Activated CD4-positive, alpha-beta memory T cell treated with anti-CD3 and anti-CD28 coated beads, Interleukin-2, amount 10 ng/mL, durations not matched to agents 7 days and 5 days (primary cell): ENCODE measurements at regions not wholly inside any gene's neighbourhood (a gene's known extent, or its start where the extent isn't known, plus 50 kb on each side); places are given as distances from the start of the nearest gene placed in this dataset.
"Not testable (repeated sequence)": the region's sequence is repeated elsewhere in the genome, so short reads cannot be mapped to it uniquely, and the experiment has no call there.

Experiments used
- CTCF ChIA-PET: fragments of 350-600 bp; sonication (Branson Sonifier 250); formaldehyde crosslinking; loops from one replicate; lab custom pipeline; 2021; ENCODE audit warnings: antibody characterized with exemption, inconsistent platforms; lab: Charles Lee
- POLR2A ChIA-PET: fragments of 350-600 bp; sonication (Branson Sonifier 250); formaldehyde crosslinking; loops from one replicate; lab custom pipeline; 2021; ENCODE audit warnings: antibody characterized with exemption; lab: Charles Lee
- DNase-seq: peaks from one replicate; pipeline ENCODE4 v3.0.0-alpha.2; 2020
- H3K27ac Mint-ChIP-seq: one replicate; pipeline ENCODE4 v1.8.0; 2021; ENCODE audit warnings: mild to moderate bottlenecking, mixed read lengths
- H3K27me3 Mint-ChIP-seq: one replicate; pipeline ENCODE4 v1.8.0; 2021; ENCODE audit warnings: mixed read lengths
- H3K36me3 Mint-ChIP-seq: one replicate; pipeline ENCODE4 v1.8.0; 2021; ENCODE audit warnings: low read depth, mixed read lengths
- H3K4me1 Mint-ChIP-seq: one replicate; pipeline ENCODE4 v1.8.0; 2021; ENCODE audit warnings: mixed read lengths
- H3K4me3 Mint-ChIP-seq: one replicate; pipeline ENCODE4 v1.8.0; 2021; ENCODE audit warnings: mild to moderate bottlenecking, mixed read lengths
- H3K9me3 Mint-ChIP-seq: one replicate; pipeline ENCODE4 v1.8.0; 2021; ENCODE audit warnings: mixed read lengths

DNA sequence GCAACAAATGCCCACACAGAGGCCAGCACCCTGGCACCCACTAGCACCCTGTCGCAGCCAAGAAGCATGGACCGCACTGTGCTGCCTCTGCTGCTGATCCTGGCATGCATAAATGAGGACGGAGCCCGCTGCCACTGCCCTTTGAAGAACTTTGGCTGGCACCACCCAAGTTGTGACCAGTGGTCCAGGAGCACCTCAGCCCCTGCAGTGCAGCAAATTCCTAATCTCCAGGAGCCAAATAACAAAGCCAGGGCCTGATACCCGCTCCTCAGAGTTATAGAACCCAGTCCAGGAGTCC is 807.2 kb downstream of the GLUD2 start:
- no peaks in the 10 kb centered on the region for H3K27me3 Mint-ChIP-seq
- H3K9me3 Mint-ChIP-seq = no peaks in the 10 kb centered on the region
- DNase-seq = no peak
- ChIA-PET POLR2A (no interaction called here), CTCF (no interaction called here)
- H3K4me1 Mint-ChIP-seq = no peaks in the 10 kb centered on the region
- H3K4me3 Mint-ChIP-seq = no peak overlapping the region
- no peak overlapping the region for H3K27ac Mint-ChIP-seq
- no peaks in the 10 kb centered on the region for H3K36me3 Mint-ChIP-seq

DNA sequence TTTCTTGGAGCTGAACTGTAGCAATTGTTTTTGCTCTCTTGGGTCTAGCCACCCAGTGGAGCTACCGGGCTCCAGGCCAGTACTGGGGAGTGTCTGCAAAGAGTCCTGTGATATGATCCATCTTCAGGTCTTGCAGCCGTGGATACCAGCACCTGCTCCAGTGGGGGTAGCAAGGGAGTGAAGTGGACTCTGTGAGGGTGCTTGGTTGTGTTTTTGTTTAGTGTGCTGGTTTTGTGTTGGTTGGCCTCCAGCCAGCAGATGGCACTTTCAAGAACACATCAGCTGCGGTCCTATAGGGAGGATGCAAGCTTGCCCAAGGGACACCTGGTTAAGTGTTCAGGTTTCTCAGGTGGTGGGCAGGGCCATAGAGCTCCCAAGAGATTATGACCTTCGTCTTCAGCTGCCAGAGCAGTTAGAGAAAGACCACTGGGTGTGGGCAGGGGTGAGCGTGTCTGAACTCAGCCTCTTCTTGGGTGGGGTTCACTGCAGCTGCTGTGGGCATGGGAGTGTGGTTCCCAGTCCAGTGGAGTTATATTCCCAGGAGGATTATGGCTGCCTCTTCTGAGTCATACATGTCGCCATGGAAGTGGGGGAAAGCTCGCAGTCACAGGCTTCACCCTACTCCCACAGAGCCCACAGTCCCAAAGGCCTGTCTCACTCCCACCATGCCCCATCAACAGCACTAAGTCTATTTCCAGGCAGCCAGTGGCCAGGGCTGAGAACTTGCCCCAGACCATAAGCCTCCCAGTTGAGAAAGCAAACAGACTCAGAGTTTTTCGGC is 811.6 kb downstream of the GLUD2 start:
- ChIA-PET CTCF (no interaction called here), POLR2A (no interaction called here)
- DNase-seq = no peak
- Mint-ChIP-seq H3K4me1 (no peaks in the 10 kb centered on the region), H3K4me3 (no peak overlapping the region), H3K27me3 (no peaks in the 10 kb centered on the region), H3K36me3 (no peaks in the 10 kb centered on the region), H3K9me3 (no peaks in the 10 kb centered on the region), H3K27ac (no peak overlapping the region)

DNA sequence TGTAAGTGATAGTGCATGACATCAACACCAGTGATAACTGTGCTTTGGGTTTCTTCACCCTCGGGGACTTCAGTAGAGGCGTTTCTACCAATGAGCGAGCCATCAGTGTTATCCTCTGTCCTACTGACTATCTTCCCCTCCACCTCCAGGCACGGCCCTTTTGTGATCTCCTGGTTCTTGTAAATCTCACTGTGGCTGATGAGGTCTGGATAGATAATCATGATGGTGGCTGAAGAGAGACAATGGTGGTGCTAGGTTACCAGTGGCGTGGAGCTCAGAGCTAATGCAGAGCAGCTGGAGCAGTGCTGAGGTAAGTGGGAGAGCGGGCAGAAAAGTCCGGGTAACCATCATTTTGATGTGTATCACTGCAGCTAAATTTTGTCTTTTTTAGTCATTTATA is 816.6 kb downstream of the GLUD2 start:
- POLR2A ChIA-PET = no interaction called here
- Mint-ChIP-seq H3K4me3 (no peak overlapping the region), H3K27ac (no peak overlapping the region), H3K4me1 (no peaks in the 10 kb centered on the region), H3K9me3 (no peaks in the 10 kb centered on the region), H3K27me3 (no peaks in the 10 kb centered on the region), H3K36me3 (no peaks in the 10 kb centered on the region)
- no peak for DNase-seq
- CTCF ChIA-PET = no interaction called here

GRCh38 chrX:121864561-121864960 is 817.2 kb downstream of the GLUD2 start:
- H3K36me3 Mint-ChIP-seq = no peaks in the 10 kb centered on the region
- H3K9me3 Mint-ChIP-seq = no peaks in the 10 kb centered on the region
- ChIA-PET CTCF (no interaction called here), POLR2A (no interaction called here)
- H3K27me3 Mint-ChIP-seq = no peaks in the 10 kb centered on the region
- H3K4me3 Mint-ChIP-seq = no peak overlapping the region
- no peaks in the 10 kb centered on the region for H3K4me1 Mint-ChIP-seq
- DNase-seq = no peak
- no peak overlapping the region for H3K27ac Mint-ChIP-seq

GRCh38 chrX:121869876-121870477 is 822.6 kb downstream of the GLUD2 start:
- Mint-ChIP-seq H3K4me1 (no peaks in the 10 kb centered on the region), H3K36me3 (no peaks in the 10 kb centered on the region), H3K27me3 (no peaks in the 10 kb centered on the region), H3K27ac (no peak overlapping the region), H3K4me3 (no peak overlapping the region), H3K9me3 (no peaks in the 10 kb centered on the region)
- POLR2A ChIA-PET = no interaction called here
- CTCF ChIA-PET = no interaction called here
- DNase-seq = no peak

DNA sequence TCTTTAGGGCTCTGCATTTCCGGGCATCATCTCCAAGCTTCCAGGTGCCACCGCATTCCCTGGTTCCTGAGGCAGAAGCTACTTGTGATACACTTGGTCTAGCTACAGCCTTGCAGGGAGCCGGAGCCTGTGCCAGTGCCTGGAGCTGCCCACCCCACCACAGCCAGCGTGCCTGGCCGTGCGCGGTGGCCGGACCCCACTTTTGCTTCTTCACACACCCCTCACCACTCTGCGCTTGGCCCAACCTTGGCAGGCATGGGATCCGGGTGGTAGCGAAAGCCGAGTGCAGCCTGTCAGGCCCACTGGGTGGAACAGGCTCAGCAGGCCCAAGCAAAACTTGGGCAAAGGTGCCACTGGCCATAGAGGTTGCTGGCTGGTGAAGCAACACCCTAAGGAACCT is 823.7 kb downstream of the GLUD2 start:
- no peak overlapping the region for H3K4me3 Mint-ChIP-seq
- no peak overlapping the region for H3K27ac Mint-ChIP-seq
- DNase-seq = no peak
- H3K27me3 Mint-ChIP-seq = no peaks in the 10 kb centered on the region
- ChIA-PET CTCF (no interaction called here), POLR2A (no interaction called here)
- no peaks in the 10 kb centered on the region for H3K9me3 Mint-ChIP-seq
- no peaks in the 10 kb centered on the region for H3K4me1 Mint-ChIP-seq
- H3K36me3 Mint-ChIP-seq = no peaks in the 10 kb centered on the region

DNA sequence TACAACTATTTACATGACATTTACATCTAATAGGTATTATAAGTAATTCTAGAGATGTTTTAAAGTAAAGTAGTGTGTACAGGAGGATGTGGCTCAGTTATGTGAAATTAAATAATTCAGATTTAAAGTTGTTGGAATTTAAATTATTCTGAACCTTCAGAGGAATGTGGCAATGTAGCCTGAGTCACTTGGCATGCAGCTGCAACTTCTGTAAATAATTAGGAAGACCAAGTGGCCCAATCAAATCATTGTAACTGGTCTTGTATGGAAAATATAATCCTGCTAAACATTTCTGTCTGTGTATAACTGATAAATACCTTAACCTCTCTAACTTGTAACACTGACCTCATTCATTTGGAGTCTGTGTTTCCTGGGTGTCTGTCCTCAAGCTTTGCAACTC is 828.9 kb downstream of the GLUD2 start:
- Mint-ChIP-seq H3K4me3 (no peak overlapping the region), H3K9me3 (no peaks in the 10 kb centered on the region), H3K4me1 (no peaks in the 10 kb centered on the region), H3K27me3 (no peaks in the 10 kb centered on the region), H3K27ac (no peak overlapping the region), H3K36me3 (no peaks in the 10 kb centered on the region)
- ChIA-PET POLR2A (no interaction called here), CTCF (no interaction called here)
- DNase-seq = no peak

DNA sequence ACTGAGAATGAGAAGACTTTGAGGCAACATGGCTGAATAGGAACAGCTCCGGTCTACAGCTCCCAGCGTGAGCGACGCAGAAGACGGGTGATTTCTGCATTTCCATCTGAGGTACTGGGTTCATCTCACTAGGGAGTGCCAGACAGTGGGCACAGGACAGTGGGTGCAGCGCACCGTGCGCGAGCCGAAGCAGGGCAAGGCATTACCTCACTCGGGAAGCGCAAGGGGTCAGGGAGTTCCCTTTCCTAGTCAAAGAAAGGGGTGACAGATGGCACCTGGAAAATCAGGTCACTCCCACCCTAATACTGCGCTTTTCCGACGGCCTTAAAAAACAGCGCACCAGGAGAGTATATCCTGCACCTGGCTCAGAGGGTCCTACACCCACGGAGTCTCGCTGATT is 829.9 kb downstream of the GLUD2 start:
- DNase-seq, CTCF ChIA-PET, H3K36me3 Mint-ChIP-seq, H3K4me1 Mint-ChIP-seq, POLR2A ChIA-PET, H3K27me3 Mint-ChIP-seq, H3K4me3 Mint-ChIP-seq, H3K9me3 Mint-ChIP-seq, H3K27ac Mint-ChIP-seq: not testable (repeated sequence)

GRCh38 chrX:121886557-121886956 is 839.1 kb downstream of the GLUD2 start:
- Mint-ChIP-seq H3K36me3 (no peaks in the 10 kb centered on the region), H3K4me1 (no peaks in the 10 kb centered on the region), H3K4me3 (no peak overlapping the region), H3K9me3 (no peaks in the 10 kb centered on the region), H3K27me3 (no peaks in the 10 kb centered on the region), H3K27ac (no peak overlapping the region)
- no peak for DNase-seq
- CTCF ChIA-PET = no interaction called here
- POLR2A ChIA-PET = no interaction called here

- CTCF ChIA-PET = no interaction called here
- H3K4me3 Mint-ChIP-seq = no peak overlapping the region
- H3K9me3 Mint-ChIP-seq = no peaks in the 10 kb centered on the region
- H3K4me1 Mint-ChIP-seq = no peaks in the 10 kb centered on the region
- no peak for DNase-seq
- H3K27me3 Mint-ChIP-seq = no peaks in the 10 kb centered on the region
- H3K36me3 Mint-ChIP-seq = no peaks in the 10 kb centered on the region
- H3K27ac Mint-ChIP-seq = no peak overlapping the region
- POLR2A ChIA-PET = no interaction called here
Measured at GRCh38 chrX:121894756-121895155, 847.3 kb downstream of the GLUD2 start.

GRCh38 chrX:121902463-121902862 is 855.1 kb downstream of the GLUD2 start:
- H3K27ac Mint-ChIP-seq = no peak overlapping the region
- H3K36me3 Mint-ChIP-seq = no peaks in the 10 kb centered on the region
- ChIA-PET CTCF (no interaction called here), POLR2A (no interaction called here)
- H3K4me3 Mint-ChIP-seq = no peak overlapping the region
- H3K4me1 Mint-ChIP-seq = no peaks in the 10 kb centered on the region
- H3K27me3 Mint-ChIP-seq = no peaks in the 10 kb centered on the region
- no peak for DNase-seq
- no peaks in the 10 kb centered on the region for H3K9me3 Mint-ChIP-seq

- Mint-ChIP-seq H3K9me3 (no peaks in the 10 kb centered on the region), H3K4me1 (no peaks in the 10 kb centered on the region), H3K36me3 (no peaks in the 10 kb centered on the region), H3K27ac (no peak overlapping the region), H3K27me3 (no peaks in the 10 kb centered on the region), H3K4me3 (no peak overlapping the region)
- ChIA-PET CTCF (no interaction called here), POLR2A (no interaction called here)
- no peak for DNase-seq
Measured at GRCh38 chrX:121903961-121904360, 856.6 kb downstream of the GLUD2 start.

- CTCF ChIA-PET = no interaction called here
- Mint-ChIP-seq H3K27ac (no peak overlapping the region), H3K27me3 (no peaks in the 10 kb centered on the region), H3K4me1 (no peaks in the 10 kb centered on the region), H3K4me3 (no peak overlapping the region), H3K36me3 (no peaks in the 10 kb centered on the region), H3K9me3 (no peaks in the 10 kb centered on the region)
- POLR2A ChIA-PET = no interaction called here
- no peak for DNase-seq
Measured at GRCh38 chrX:121921258-121921657, 873.8 kb downstream of the GLUD2 start.

DNA sequence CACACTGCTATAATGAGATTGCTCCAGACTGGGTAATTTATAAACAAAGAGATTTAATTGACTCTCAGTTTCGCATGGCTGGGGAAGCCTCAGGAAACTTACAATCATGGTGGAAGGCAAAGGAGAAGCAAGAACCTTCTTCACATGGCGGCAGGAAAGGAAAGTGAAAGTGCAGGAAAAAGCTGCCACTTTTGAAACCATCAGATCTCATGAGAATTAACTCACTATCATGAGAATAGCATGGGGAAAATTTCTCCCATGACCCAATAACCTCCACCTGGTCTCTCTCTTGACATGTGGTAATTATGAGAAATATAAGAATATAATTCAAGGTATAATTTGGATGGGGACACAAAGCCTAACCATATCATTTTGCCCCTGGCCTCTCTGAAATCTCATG is 884.2 kb downstream of the GLUD2 start:
- H3K27ac Mint-ChIP-seq = no peak overlapping the region

More for the DNA sequence above, 884.2 kb downstream of the GLUD2 start:
- Mint-ChIP-seq H3K4me1 (no peaks in the 10 kb centered on the region), H3K36me3 (no peaks in the 10 kb centered on the region), H3K27me3 (no peaks in the 10 kb centered on the region), H3K4me3 (no peak overlapping the region), H3K9me3 (no peaks in the 10 kb centered on the region)
- no peak for DNase-seq
- ChIA-PET CTCF (no interaction called here), POLR2A (no interaction called here)
